K562 (cell line): ENCODE measurements at regions not wholly inside any gene's neighbourhood (a gene's known extent, or its start where the extent isn't known, plus 50 kb on each side); places are given as distances from the start of the nearest gene placed in this dataset.

ENCODE experiments used
- CREB1 ChIP-seq, 2 experiments: sonication (generic) in 1 of 2; formaldehyde crosslinking in 1 of 2; IDR thresholded peaks; 2 replicates each; pipeline versions ENCODE4 v1.6.1 to v1.8.0; 2012 to 2022; ENCODE audit warnings: inconsistent platforms in 1 of 2, mild to moderate bottlenecking in 1 of 2, missing genetic modification reagents in 1 of 2, moderate library complexity in 1 of 2
- HDGF ChIP-seq: fragments of 450-650 bp; IDR thresholded peaks from 2 replicates; pipeline ENCODE4 v1.6.1; 2016
- KLF13 ChIP-seq: fragments of 450-650 bp; IDR thresholded peaks from 2 replicates; pipeline ENCODE4 v1.6.1; 2016; ENCODE audit warnings: missing genetic modification characterization, low read depth, mild to moderate bottlenecking, missing compliant biosample characterization, moderate library complexity, borderline replicate concordance
- POLR2A ChIP-seq: fragments of 450-650 bp; conservative IDR thresholded peaks from 2 replicates; pipeline ENCODE4 v1.6.1; 2016
- SETDB1 ChIP-seq: IDR thresholded peaks from one replicate; pipeline ENCODE4 v1.6.1; 2012; ENCODE audit warnings: low read length, control low read depth, inconsistent platforms
- TAF1 ChIP-seq: IDR thresholded peaks from 2 replicates; pipeline ENCODE4 v1.6.1; 2011; ENCODE audit warnings: mild to moderate bottlenecking, low read length, moderate library complexity; ENCODE audit not compliant: insufficient read depth, control insufficient read depth, severe bottlenecking; ENCODE audit errors: extremely low read depth
- TEAD2 ChIP-seq: fragments of 450-650 bp; IDR thresholded peaks from 2 replicates; pipeline ENCODE4 v1.6.1; 2016; ENCODE audit warnings: missing genetic modification characterization, control low read depth, missing compliant biosample characterization
- ZFP36 ChIP-seq: fragments of 150-350 bp; IDR thresholded peaks from 2 replicates; pipeline ENCODE4 v1.6.1; 2018; ENCODE audit warnings: low read length, low read depth; ENCODE audit not compliant: partially characterized antibody
- TF ChIP-seq, protein P1 (sequence below): sonication (generic); formaldehyde crosslinking; IDR thresholded peaks from 2 replicates; pipeline ENCODE4 v1.8.0; 2022; ENCODE audit warnings: mild to moderate bottlenecking, missing genetic modification reagents

DNA sequence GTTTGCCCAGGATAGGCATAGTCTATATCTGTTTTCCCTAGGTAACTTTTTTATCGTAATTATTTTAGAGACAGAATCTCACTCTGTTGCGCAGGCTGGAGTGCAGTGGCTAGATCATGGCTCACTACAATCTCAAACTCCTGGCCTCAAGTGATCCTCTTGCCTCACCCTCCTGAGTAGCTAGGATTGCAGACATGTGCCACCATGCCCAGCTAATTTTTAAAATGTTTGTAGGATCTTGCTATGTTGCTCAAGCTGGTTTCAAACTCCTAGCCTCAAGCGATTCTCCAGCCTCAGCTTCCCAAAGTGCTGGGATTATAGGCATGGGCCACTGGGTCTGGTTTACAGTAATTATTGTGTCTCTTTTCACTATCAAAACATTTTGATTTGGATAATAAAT is 58.6 kb upstream of the SOX13 start:
- TF ChIP-seq POLR2A: no peak
- no peak for TF ChIP-seq TEAD2
- no peak for TF ChIP-seq SETDB1
- no peak for TF ChIP-seq ZFP36
- TF ChIP-seq TAF1: no peak
- TF ChIP-seq CREB1 (IDR thresholded peaks at IDR 0.05): no peak
- no peak for TF ChIP-seq CREB1 (CRISPR knock-in tag; IDR thresholded peaks at IDR 0.05)
- TF ChIP-seq KLF13 (tag): no peak
- TF ChIP-seq HDGF: no peak
- TF ChIP-seq, protein P1, sequence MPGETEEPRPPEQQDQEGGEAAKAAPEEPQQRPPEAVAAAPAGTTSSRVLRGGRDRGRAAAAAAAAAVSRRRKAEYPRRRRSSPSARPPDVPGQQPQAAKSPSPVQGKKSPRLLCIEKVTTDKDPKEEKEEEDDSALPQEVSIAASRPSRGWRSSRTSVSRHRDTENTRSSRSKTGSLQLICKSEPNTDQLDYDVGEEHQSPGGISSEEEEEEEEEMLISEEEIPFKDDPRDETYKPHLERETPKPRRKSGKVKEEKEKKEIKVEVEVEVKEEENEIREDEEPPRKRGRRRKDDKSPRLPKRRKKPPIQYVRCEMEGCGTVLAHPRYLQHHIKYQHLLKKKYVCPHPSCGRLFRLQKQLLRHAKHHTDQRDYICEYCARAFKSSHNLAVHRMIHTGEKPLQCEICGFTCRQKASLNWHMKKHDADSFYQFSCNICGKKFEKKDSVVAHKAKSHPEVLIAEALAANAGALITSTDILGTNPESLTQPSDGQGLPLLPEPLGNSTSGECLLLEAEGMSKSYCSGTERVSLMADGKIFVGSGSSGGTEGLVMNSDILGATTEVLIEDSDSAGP (CRISPR knock-in tag): no peak
